Tibial artery (tissue), 4 donors: ENCODE measurements at regions not wholly inside any gene's neighbourhood (a gene's known extent, or its start where the extent isn't known, plus 50 kb on each side); places are given as distances from the start of the nearest gene placed in this dataset.

Experiments
- DNase-seq, 2 donors: peaks; one replicate each; pipeline ENCODE4 v3.0.0-alpha.2; 2019
- H3K27ac ChIP-seq, 2 donors: fragments of 200-600 bp; sonication (generic) in 1 of 2; 1 replicate in 1 of 2; 2 replicates in 1 of 2; pipeline ENCODE4 v1.5.1; 2018 to 2019; ENCODE audit warnings: mild to moderate bottlenecking in 1 of 2
- H3K27me3 ChIP-seq, 2 donors: fragments of 200-600 bp; sonication (generic) in 1 of 2; one replicate each; pipeline versions ENCODE4 v1.5.1 to v1.6.0; 2016 to 2019
- H3K36me3 ChIP-seq, 3 donors: fragments of 200-600 bp; sonication (generic) in 2 of 3; one replicate each; pipeline ENCODE4 v1.5.1; 2016 to 2019; ENCODE audit warnings: mild to moderate bottlenecking in 2 of 3
- H3K4me1 ChIP-seq, 4 donors: fragments of 200-600 bp; sonication (generic) in 2 of 4; 1 replicate in 3 of 4; 2 replicates in 1 of 4; pipeline ENCODE4 v1.5.1; 2016 to 2019
- H3K4me3 ChIP-seq, 2 donors: fragments of 200-600 bp; sonication (generic) in 1 of 2; 1 replicate in 1 of 2; 2 replicates in 1 of 2; pipeline ENCODE4 v1.5.1; 2018 to 2019; ENCODE audit warnings: mild to moderate bottlenecking in 2 of 2
- H3K9me3 ChIP-seq, 3 donors: fragments of 200-600 bp; sonication (generic) in 1 of 3; one replicate each; pipeline ENCODE4 v1.5.1; 2016 to 2019
- intact Hi-C: fragments of 100-400 bp; cut with DNase I; formaldehyde crosslinking; loops from one replicate; pipeline ENCODE4 v1.15.0; 2023; ENCODE audit warnings: low total_unique reads
- TF ChIP-seq, protein P1 (sequence below), 2 experiments: fragments of 200-600 bp in 1 of 2; fragments of 450-650 bp in 1 of 2; IDR thresholded peaks; one replicate each; pipeline ENCODE4 v1.5.1; 2017 to 2019; ENCODE audit warnings: antibody characterized with exemption in 2 of 2, mild to moderate bottlenecking in 1 of 2, moderate library complexity in 1 of 2

- Histone ChIP-seq H3K9me3 (no peaks in the 10 kb centered on the region), H3K36me3 (no peaks in the 10 kb centered on the region), H3K27ac (no peak overlapping the region), H3K27me3 (no peaks in the 10 kb centered on the region), H3K4me1 (no peaks in the 10 kb centered on the region), H3K4me3 (no peak overlapping the region)
- TF ChIP-seq, protein P1, sequence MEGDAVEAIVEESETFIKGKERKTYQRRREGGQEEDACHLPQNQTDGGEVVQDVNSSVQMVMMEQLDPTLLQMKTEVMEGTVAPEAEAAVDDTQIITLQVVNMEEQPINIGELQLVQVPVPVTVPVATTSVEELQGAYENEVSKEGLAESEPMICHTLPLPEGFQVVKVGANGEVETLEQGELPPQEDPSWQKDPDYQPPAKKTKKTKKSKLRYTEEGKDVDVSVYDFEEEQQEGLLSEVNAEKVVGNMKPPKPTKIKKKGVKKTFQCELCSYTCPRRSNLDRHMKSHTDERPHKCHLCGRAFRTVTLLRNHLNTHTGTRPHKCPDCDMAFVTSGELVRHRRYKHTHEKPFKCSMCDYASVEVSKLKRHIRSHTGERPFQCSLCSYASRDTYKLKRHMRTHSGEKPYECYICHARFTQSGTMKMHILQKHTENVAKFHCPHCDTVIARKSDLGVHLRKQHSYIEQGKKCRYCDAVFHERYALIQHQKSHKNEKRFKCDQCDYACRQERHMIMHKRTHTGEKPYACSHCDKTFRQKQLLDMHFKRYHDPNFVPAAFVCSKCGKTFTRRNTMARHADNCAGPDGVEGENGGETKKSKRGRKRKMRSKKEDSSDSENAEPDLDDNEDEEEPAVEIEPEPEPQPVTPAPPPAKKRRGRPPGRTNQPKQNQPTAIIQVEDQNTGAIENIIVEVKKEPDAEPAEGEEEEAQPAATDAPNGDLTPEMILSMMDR (IDR thresholded peaks at IDR 0.05) = no peak
- intact Hi-C loops = no loop called here
- no peak for DNase-seq
Observed at GRCh38 chr4:179447308-179447707, 2005.1 kb upstream of the AGA start.

DNA sequence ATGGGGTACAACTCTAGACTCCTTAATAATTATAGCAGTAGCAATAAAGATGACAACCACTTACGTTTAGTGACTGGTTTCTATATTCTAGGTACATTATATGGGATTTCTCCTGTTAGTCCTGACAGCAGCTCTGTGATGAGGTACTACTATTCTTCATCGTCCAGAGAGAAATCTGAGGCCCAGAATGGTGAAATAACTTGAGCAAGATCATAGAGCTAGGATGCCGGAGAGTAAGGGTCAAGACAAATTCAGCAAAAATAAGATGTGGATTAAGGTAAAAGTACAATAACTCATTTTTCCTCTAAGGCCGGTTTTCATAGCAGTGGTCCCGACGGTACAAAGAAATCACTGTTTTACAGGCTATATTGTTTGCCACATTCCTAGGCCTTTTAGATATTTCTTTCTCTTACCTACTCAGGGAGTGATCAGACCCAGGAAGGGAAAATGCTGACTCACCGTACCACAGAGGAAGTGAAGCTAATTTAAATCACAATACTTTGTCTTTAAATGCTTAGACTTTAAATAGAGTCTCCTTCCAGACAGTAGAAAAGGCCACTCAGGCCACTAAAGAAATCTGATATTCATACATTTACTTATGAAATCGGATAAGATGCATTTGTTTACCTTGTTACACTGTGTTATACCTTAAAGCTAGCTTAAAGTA lies 2023.0 kb upstream of the AGA start:
- Histone ChIP-seq H3K27ac (no peak overlapping the region), H3K4me3 (no peak overlapping the region), H3K36me3 (no peaks in the 10 kb centered on the region), H3K4me1 (no peaks in the 10 kb centered on the region), H3K9me3 (no peaks in the 10 kb centered on the region), H3K27me3 (no peaks in the 10 kb centered on the region)
- no peak for DNase-seq
- intact Hi-C loops = no loop called here
- TF ChIP-seq, protein P1 (IDR thresholded peaks at IDR 0.05) = no peak

GRCh38 chr4:179467878-179468277 lies 2025.6 kb upstream of the AGA start:
- Histone ChIP-seq H3K4me1 (no peaks in the 10 kb centered on the region), H3K36me3 (no peaks in the 10 kb centered on the region), H3K27ac (no peak overlapping the region), H3K9me3 (no peaks in the 10 kb centered on the region), H3K4me3 (no peak overlapping the region), H3K27me3 (no peaks in the 10 kb centered on the region)
- intact Hi-C loops = no loop called here
- no peak for DNase-seq
- TF ChIP-seq, protein P1 (IDR thresholded peaks at IDR 0.05) = no peak

DNA sequence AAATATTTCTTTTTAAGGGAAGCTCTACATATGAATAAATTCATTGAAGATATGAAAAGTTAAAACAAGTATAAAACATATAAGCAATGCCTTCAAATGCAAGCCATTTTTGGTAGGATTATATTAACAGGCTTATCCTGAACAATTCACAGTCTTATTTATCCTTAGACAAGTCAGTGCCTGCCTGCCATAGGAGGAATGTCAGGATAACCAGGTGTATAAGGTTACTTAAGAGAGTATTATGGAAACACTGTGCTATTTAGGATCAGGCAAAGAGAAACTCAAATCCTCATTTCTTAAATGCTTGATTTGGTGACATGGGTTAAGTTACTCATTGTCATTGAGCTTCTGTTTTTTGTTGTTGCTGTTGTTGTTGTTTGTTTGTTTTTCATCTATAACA lies 2029.9 kb upstream of the AGA start:
- Histone ChIP-seq H3K27me3 (no peaks in the 10 kb centered on the region), H3K4me3 (no peak overlapping the region), H3K36me3 (no peaks in the 10 kb centered on the region), H3K9me3 (peaks cover 0 to 5% (median 1%) of the 10 kb centered on the region in 3 donors), H3K27ac (no peak overlapping the region), H3K4me1 (no peaks in the 10 kb centered on the region)
- no peak for DNase-seq
- TF ChIP-seq, protein P1 (IDR thresholded peaks at IDR 0.05) = no peak
- intact Hi-C loops = no loop called here

DNA sequence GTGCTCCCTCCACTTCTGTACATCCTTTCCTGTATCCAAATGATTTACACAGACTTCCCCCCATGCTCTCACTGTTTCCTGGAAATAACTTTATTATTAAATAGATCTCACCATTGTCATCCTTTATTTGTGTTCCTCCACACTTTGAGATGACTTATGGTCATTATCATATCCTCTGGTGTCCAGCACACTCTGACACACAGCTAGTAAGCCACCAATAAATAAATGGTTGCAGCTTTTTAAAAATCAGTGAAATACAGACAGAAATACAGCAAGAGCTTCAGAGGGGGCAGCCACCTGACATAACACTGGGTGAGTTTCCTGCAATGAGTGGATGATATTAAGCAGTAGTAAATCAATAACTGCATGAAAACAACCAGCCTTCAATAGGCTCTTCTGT lies 2036.4 kb upstream of the AGA start:
- no peaks in the 10 kb centered on the region for H3K4me1 ChIP-seq
- TF ChIP-seq, protein P1 (IDR thresholded peaks at IDR 0.05) = no peak
- H3K27ac ChIP-seq = no peak overlapping the region
- no peaks in the 10 kb centered on the region for H3K27me3 ChIP-seq
- no peak for DNase-seq
- peaks cover 0 to 12% (median 6%) of the 10 kb centered on the region in 3 donors for H3K9me3 ChIP-seq
- H3K36me3 ChIP-seq = no peaks in the 10 kb centered on the region
- no peak overlapping the region for H3K4me3 ChIP-seq
- intact Hi-C loops = no loop called here

DNA sequence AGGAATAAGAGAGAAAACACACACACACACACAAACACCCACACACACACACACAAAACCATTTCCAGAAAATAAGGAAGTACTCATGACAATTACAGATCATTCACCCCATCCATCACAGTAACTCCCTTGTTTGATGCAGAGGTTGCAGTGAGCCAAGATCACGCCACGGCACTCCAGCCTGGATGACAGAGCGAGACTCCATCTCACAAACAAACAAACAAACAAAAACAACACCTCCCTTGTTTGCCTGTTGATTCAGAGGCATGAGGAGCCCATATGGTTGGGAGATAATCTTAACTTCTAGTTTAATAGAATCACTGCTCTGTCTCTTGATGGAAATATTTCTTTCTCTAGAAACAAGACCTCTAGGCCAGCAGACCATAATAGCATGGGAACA lies 2043.5 kb upstream of the AGA start:
- Histone ChIP-seq H3K9me3 (no peaks in the 10 kb centered on the region), H3K36me3 (no peaks in the 10 kb centered on the region), H3K27me3 (no peaks in the 10 kb centered on the region), H3K4me1 (no peaks in the 10 kb centered on the region), H3K4me3 (no peak overlapping the region), H3K27ac (no peak overlapping the region)
- intact Hi-C loops = no loop called here
- TF ChIP-seq, protein P1 (IDR thresholded peaks at IDR 0.05) = no peak
- no peak for DNase-seq
